BLaER1 treated with 17β-estradiol and CSF1 and Interleukin-3, amounts not matched to agents 10 nM and 100 nM (cell line): ENCODE measurements at regions not wholly inside any gene's neighbourhood (a gene's known extent, or its start where the extent isn't known, plus 50 kb on each side); places are given as distances from the start of the nearest gene placed in this dataset.

ENCODE experiments used
- H3K27ac ChIP-seq, 11 experiments: shearing (Covaris generic); formaldehyde crosslinking; 2 replicates each; pipeline ENCODE4 v1.8.1; 2022
- H3K27me3 ChIP-seq, 11 experiments: shearing (Covaris generic); formaldehyde crosslinking; 2 replicates each; pipeline ENCODE4 v1.8.1; 2022
- H3K36me3 ChIP-seq, 11 experiments: shearing (Covaris generic); formaldehyde crosslinking; 2 replicates each; pipeline ENCODE4 v1.8.1; 2022
- H3K4me1 ChIP-seq, 10 experiments: shearing (Covaris generic); formaldehyde crosslinking; 2 replicates each; pipeline ENCODE4 v1.8.1; 2022
- H3K4me2 ChIP-seq, 11 experiments: shearing (Covaris generic); formaldehyde crosslinking; 2 replicates each; pipeline ENCODE4 v1.8.1; 2022
- H3K4me3 ChIP-seq, 10 experiments: shearing (Covaris generic); formaldehyde crosslinking; 2 replicates each; pipeline ENCODE4 v1.8.1; 2022
- H3K9ac ChIP-seq, 11 experiments: shearing (Covaris generic); formaldehyde crosslinking; 2 replicates each; pipeline ENCODE4 v1.8.1; 2022
- H3K9me3 ChIP-seq, 11 experiments: shearing (Covaris generic); formaldehyde crosslinking; replicated peaks in 1 of 11; 2 replicates each; pipeline ENCODE4 v1.8.1; 2022
- H4K20me1 ChIP-seq, 11 experiments: shearing (Covaris generic); formaldehyde crosslinking; 2 replicates each; pipeline ENCODE4 v1.8.1; 2022
- Cebpa-rat ChIP-seq, 11 experiments: shearing (Covaris generic); IDR thresholded peaks; 2 replicates each; pipeline ENCODE4 v1.8.1; 2022

DNA sequence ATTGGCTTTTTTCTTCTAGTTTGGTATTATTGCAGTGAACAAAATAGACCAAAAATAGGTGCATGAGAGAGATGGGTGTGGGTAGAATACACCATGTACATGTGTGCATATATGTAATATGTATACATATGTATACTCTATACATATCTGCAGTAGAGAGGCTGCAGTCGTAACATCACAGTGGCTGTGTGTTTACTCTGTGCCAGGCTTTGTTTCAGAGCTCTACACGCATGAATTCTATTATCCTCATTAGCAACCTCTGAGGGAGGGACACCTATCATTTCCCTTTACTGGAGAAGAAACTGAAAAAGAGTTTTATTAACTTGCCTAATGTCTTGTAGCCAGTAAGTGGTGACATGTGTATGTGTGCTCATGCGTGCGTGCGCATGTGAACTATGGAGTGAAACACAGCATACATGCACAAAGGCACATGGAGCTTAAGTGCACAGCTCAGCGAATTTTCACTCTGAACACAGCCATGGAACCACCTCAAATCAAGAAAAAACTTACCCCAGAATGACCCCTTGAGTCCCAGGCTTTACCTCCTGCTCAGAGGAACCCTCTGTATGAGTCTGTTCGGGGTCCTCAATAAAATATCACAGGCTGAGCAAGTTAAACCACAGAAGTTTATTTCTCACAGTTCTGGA is 452.5 kb downstream of the CDH26 start:
- Histone ChIP-seq H4K20me1 (no peaks in the 10 kb centered on the region), H3K4me2 (no peak overlapping the region), H3K4me3 (no peak overlapping the region), H3K4me1 (peaks cover 17 to 27% (median 25%) of the 10 kb centered on the region in 10 experiments), H3K36me3 (no peaks in the 10 kb centered on the region), H3K9ac (no peak overlapping the region), H3K27me3 (no peaks in the 10 kb centered on the region), H3K9me3 (peaks cover 13 to 27% (median 22%) of the 10 kb centered on the region in 11 experiments), H3K27ac (no peak overlapping the region)
- no peak for TF ChIP-seq Cebpa-rat (IDR thresholded peaks at IDR 0.05)

DNA sequence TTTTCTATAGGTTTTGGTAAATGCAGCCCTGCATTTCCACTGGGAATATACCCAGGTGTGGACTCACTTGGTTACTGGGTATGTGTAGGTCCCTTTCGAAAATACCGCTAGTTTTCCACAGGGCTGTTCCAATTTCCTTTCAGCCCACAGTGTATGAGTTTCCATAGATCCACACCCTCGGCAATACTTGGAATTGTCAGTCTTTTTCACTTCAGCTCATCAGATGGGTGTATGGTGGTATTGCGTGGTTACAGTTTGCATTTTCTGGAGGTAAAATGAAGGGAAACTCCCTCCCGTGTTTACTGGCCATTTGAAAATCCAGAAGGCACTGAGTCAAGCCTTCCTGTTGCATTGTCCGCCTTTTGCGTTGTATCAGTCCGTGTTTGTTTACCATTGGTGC is 453.6 kb downstream of the CDH26 start:
- Histone ChIP-seq H3K9me3 (peaks cover 13 to 22% (median 20%) of the 10 kb centered on the region in 11 experiments), H3K4me1 (peaks cover 17 to 23% (median 22%) of the 10 kb centered on the region in 10 experiments), H3K27me3 (no peaks in the 10 kb centered on the region), H3K9ac (no peak overlapping the region), H4K20me1 (no peaks in the 10 kb centered on the region), H3K4me2 (no peak overlapping the region), H3K27ac (no peak overlapping the region), H3K4me3 (no peak overlapping the region), H3K36me3 (no peaks in the 10 kb centered on the region)
- no peak for TF ChIP-seq Cebpa-rat (IDR thresholded peaks at IDR 0.05)

DNA sequence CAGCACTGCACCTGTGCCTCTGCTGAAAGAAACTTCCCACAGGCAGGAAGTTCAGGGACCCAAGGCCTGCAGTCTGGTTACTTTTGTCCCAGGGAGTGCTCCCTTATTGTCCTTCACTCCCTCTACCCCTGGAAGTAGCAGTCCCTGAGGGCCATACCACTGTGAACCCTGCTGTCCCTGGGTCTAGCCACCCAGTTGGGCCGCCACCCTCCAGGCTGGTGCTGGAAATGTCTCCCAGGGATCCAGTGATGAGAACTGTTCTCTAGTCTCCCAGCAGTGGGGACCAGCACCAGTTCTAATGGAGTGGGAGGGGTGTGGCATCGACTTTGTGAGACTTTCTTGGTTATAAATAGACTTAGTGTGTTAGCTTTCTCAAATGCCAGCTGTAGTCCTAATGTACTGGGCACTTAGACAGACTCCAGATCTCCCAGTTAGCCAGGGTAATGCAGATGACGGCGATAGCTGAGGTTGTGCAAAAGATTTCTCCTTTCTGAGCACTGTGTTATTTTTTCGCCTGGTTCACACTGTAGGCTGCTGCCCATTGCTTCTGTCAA is 462.5 kb downstream of the CDH26 start:
- no peaks in the 10 kb centered on the region for H3K4me1 ChIP-seq
- H3K27me3 ChIP-seq: no peaks in the 10 kb centered on the region
- H3K36me3 ChIP-seq: 0 out of 22 replicates have a peak, but pooled peaks cover 0 to 7% (median 0%) of the 10 kb centered on the region in 11 experiments

DNA sequence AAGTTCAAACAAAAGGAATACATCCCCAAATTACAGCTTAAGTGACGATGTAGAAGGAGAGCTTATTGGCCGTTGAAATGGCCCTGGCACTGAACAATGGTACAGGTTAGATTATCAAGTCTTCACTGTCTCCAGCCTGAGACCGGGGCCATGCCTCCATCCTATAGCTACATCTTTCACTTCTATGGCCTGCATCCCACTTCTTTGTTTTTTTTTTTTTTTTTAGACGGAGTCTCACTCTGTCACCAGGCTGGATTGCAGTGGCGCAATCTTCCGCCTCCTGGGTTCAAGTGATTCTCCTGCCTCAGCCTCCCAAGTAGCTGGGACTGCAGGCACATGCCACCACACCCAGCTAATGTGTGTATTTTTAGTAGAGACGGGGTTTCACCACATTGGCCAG is 464.6 kb downstream of the CDH26 start:
- no peak for TF ChIP-seq Cebpa-rat (IDR thresholded peaks at IDR 0.05)
- Histone ChIP-seq H3K9ac (no peak overlapping the region), H3K4me3 (no peak overlapping the region), H3K27ac (no peak overlapping the region), H3K4me1 (no peaks in the 10 kb centered on the region), H3K9me3 (peaks cover 8 to 22% (median 13%) of the 10 kb centered on the region in 11 experiments; a peak in 15 of 22 replicates), H3K4me2 (no peak overlapping the region), H4K20me1 (no peaks in the 10 kb centered on the region), H3K27me3 (no peaks in the 10 kb centered on the region), H3K36me3 (0 out of 22 replicates have a peak, but pooled peaks cover 0 to 7% (median 0%) of the 10 kb centered on the region in 11 experiments)

More for the DNA sequence above, 462.5 kb downstream of the CDH26 start:
- TF ChIP-seq Cebpa-rat (IDR thresholded peaks at IDR 0.05): no peak
- Histone ChIP-seq H3K9ac (no peak overlapping the region), H3K4me2 (no peak overlapping the region), H3K27ac (no peak overlapping the region), H4K20me1 (no peaks in the 10 kb centered on the region), H3K9me3 (peaks cover 4 to 21% (median 11%) of the 10 kb centered on the region in 11 experiments; a peak in 15 of 22 replicates), H3K4me3 (no peak overlapping the region)

DNA sequence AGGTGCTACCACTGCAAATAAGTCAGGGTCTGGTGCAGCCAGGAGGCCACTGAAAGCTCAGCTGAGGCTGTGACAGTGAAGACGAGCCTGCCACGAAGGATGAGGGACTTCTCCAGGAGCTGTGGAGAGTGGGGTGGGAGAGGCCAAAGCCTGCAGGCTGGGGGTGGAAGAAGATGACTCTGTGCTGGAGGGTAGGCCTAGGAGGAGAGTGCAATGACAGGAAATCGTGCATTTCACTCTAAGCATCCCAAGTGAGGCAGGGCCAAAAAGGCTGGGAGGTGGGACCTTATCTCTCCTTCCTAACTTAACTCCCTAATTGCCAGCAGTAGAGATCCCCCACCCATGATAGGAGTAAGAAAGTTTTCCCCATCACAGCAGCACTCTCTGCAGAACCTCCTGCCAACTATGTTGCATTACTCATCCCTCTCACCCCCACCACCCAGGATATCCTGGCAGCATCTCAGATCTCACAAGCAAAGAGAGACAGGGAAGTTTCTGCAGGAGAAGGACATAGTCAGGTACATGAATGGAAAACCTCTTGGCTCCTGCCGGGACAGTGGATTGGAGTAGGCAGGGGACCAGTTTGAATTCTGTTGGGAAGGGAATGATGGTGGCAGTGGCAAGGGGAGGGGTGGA is 466.2 kb downstream of the CDH26 start:
- Histone ChIP-seq H3K4me2 (no peak overlapping the region), H3K9ac (no peak overlapping the region), H3K36me3 (0 out of 22 replicates have a peak, but pooled peaks cover 0 to 7% (median 0%) of the 10 kb centered on the region in 11 experiments), H3K4me1 (0 out of 20 replicates have a peak, but pooled peaks cover 0 to 4% (median 0%) of the 10 kb centered on the region in 10 experiments), H3K27ac (no peak overlapping the region), H4K20me1 (no peaks in the 10 kb centered on the region), H3K27me3 (no peaks in the 10 kb centered on the region), H3K9me3 (peaks cover 0 to 22% (median 11%) of the 10 kb centered on the region in 11 experiments; a peak in 10 of 22 replicates), H3K4me3 (no peak overlapping the region)
- TF ChIP-seq Cebpa-rat (IDR thresholded peaks at IDR 0.05): no peak

DNA sequence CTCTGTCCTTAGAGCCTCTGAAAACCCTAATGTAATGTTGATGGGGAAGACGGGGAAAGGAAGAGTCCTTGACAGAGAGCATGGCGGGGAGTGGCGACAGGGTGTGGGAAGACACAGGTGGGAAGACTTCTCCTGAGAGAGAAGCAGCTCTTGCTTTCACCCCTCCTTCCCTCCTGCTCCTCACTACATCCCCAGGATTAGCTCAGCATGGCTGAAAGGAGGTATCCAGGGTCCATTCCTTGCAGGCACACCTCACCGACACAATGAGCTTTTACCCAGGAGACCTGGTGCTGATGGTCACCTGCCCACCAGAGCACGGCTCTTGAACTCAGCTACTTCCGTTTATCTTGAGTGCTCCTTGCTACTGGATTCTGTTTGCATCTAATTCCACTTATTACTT is 469.3 kb downstream of the CDH26 start:
- Histone ChIP-seq H3K27me3 (no peaks in the 10 kb centered on the region), H3K4me3 (no peak overlapping the region), H4K20me1 (no peaks in the 10 kb centered on the region), H3K36me3 (no peaks in the 10 kb centered on the region), H3K4me1 (peaks cover 0 to 4% (median 0%) of the 10 kb centered on the region in 10 experiments; a peak in 3 of 20 replicates), H3K9ac (no peak overlapping the region), H3K27ac (no peak overlapping the region), H3K4me2 (no peak overlapping the region), H3K9me3 (peaks cover 0 to 17% (median 7%) of the 10 kb centered on the region in 11 experiments; a peak in 9 of 22 replicates)
- TF ChIP-seq Cebpa-rat (IDR thresholded peaks at IDR 0.05): no peak

DNA sequence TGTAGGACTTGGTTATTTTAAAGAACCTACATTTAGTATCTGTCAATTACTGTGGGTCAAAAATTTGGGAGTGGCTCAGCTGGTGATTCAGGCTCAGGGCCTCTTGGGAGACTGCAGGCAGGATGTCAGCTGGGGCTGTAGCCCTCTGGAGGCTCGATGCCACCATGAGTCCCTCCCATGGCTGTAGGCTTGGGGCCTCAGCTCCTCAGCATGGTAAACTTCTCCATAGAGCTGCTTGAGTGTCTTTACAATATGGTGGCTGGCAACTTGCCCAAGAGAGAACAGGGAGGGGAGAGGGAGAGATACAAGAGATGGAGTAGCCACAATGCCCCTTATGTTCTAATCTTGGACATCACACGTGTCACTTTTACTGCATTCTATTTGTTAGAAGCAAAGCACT is 470.4 kb downstream of the CDH26 start:
- H3K9me3 ChIP-seq: peaks cover 0 to 17% (median 7%) of the 10 kb centered on the region in 11 experiments; a peak in 9 of 22 replicates
- H3K9ac ChIP-seq: no peak overlapping the region
- no peak overlapping the region for H3K27ac ChIP-seq
- peaks cover 0 to 4% (median 0%) of the 10 kb centered on the region in 10 experiments; a peak in 3 of 20 replicates for H3K4me1 ChIP-seq
- no peaks in the 10 kb centered on the region for H3K36me3 ChIP-seq
- no peak overlapping the region for H3K4me3 ChIP-seq
- no peaks in the 10 kb centered on the region; a peak in 1 of 22 replicates for H4K20me1 ChIP-seq
- H3K4me2 ChIP-seq: no peak overlapping the region
- TF ChIP-seq Cebpa-rat (IDR thresholded peaks at IDR 0.05): no peak
- no peaks in the 10 kb centered on the region for H3K27me3 ChIP-seq

DNA sequence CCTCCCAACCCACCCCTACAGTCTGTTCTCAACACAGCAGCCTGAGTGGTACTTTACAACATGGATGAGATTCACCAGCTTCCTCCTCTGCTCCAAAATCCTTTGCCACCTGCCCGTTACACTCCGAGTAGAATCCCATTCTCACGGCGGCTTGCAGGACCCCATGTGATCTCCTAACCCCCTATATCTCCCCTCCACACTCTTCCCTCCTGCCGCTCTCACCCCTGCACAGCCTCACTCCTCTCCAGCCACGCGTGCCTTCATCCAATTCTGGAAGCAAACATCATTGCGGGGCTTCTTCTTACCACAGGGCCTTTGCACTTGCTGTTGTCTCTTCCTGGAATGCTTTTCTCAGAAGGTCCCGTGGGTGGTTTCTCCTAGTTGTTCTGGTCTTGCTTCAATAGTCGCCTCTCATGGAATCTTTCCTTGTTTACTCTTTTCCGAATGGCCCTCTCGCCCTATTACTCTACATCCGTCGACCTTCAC is 472.3 kb downstream of the CDH26 start:
- Histone ChIP-seq H3K4me2 (no peak overlapping the region), H4K20me1 (no peaks in the 10 kb centered on the region; a peak in 1 of 22 replicates), H3K36me3 (no peaks in the 10 kb centered on the region), H3K9ac (no peak overlapping the region), H3K4me3 (no peak overlapping the region), H3K9me3 (peaks cover 0 to 17% (median 7%) of the 10 kb centered on the region in 11 experiments; a peak in 9 of 22 replicates), H3K27me3 (no peaks in the 10 kb centered on the region), H3K4me1 (peaks cover 0 to 4% (median 0%) of the 10 kb centered on the region in 10 experiments; a peak in 3 of 20 replicates), H3K27ac (no peak overlapping the region)
- no peak for TF ChIP-seq Cebpa-rat (IDR thresholded peaks at IDR 0.05)

DNA sequence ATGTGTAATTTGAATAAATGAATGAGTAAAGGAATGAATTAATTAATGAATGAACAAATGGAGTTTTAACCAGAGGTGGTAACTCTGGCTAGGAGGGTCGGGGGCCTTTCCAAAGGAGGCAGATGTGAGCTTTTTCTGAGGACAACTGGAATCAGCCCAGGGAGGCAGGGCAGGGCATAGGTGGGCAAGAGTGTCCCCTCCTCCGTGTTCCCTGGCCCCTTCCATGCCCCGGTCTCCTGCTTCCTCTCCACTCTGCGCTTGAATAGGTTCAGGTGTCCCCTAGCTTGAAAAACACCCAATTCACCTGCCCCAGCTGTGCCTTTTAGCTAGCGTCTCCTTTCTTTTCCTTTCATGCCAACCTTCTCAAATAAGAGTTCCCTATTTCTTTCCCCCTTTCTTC is 473.1 kb downstream of the CDH26 start:
- H3K9ac ChIP-seq: no peak overlapping the region
- H3K36me3 ChIP-seq: no peaks in the 10 kb centered on the region
- peaks cover 0 to 17% (median 7%) of the 10 kb centered on the region in 11 experiments; a peak in 9 of 22 replicates for H3K9me3 ChIP-seq
- no peaks in the 10 kb centered on the region; a peak in 1 of 22 replicates for H4K20me1 ChIP-seq
- TF ChIP-seq Cebpa-rat (IDR thresholded peaks at IDR 0.05): no peak
- H3K4me3 ChIP-seq: no peak overlapping the region
- no peaks in the 10 kb centered on the region for H3K27me3 ChIP-seq
- H3K27ac ChIP-seq: no peak overlapping the region
- peaks cover 0 to 4% (median 0%) of the 10 kb centered on the region in 10 experiments; a peak in 3 of 20 replicates for H3K4me1 ChIP-seq
- H3K4me2 ChIP-seq: no peak overlapping the region
